GM18868 (cell line): ENCODE measurements at regions not wholly inside any gene's neighbourhood (a gene's known extent, or its start where the extent isn't known, plus 50 kb on each side); places are given as distances from the start of the nearest gene placed in this dataset.

Source experiments
- ATAC-seq: cut with Tn5 transposase; IDR thresholded peaks from one replicate; pipeline ENCODE4 v1.9.1; 2021; ENCODE audit warnings: mild to moderate bottlenecking, moderate library complexity; ENCODE audit not compliant: unreplicated experiment

GRCh38 chr14:104290058-104290667 lies 151.8 kb downstream of the KIF26A start:
- no peak for ATAC-seq

GRCh38 chr14:104290756-104291122 lies 152.4 kb downstream of the KIF26A start:
- no peak for ATAC-seq

- no peak for ATAC-seq
Observed at GRCh38 chr14:104291123-104292000, 153.0 kb downstream of the KIF26A start.

GRCh38 chr14:104292084-104292970 lies 153.9 kb downstream of the KIF26A start:
- no peak for ATAC-seq

GRCh38 chr14:104293231-104293841 lies 154.9 kb downstream of the KIF26A start:
- no peak for ATAC-seq

- no peak for ATAC-seq
Observed at GRCh38 chr14:104293851-104294627, 155.7 kb downstream of the KIF26A start.

GRCh38 chr14:104294628-104294982 lies 156.2 kb downstream of the KIF26A start:
- no peak for ATAC-seq

GRCh38 chr14:104294983-104295680 lies 156.7 kb downstream of the KIF26A start:
- ATAC-seq, result no peak

GRCh38 chr14:104295681-104296387 lies 157.4 kb downstream of the KIF26A start:
- ATAC-seq, result no peak

GRCh38 chr14:104296388-104297312 lies 158.3 kb downstream of the KIF26A start:
- ATAC-seq, result no peak

GRCh38 chr14:104297313-104297704 lies 158.9 kb downstream of the KIF26A start:
- ATAC-seq, result no peak

GRCh38 chr14:104297721-104298401 lies 159.5 kb downstream of the KIF26A start:
- no peak for ATAC-seq

GRCh38 chr14:104298458-104298857 lies 160.1 kb downstream of the KIF26A start:
- ATAC-seq, result no peak

GRCh38 chr14:104299993-104300761 lies 161.8 kb downstream of the KIF26A start:
- no peak for ATAC-seq

GRCh38 chr14:104301731-104302460 lies 163.5 kb downstream of the KIF26A start:
- no peak for ATAC-seq

- no peak for ATAC-seq
Observed at GRCh38 chr14:104302794-104303405, 164.5 kb downstream of the KIF26A start.
